ENCODE measurements at regions not wholly inside any gene's neighbourhood (a gene's known extent, or its start where the extent isn't known, plus 50 kb on each side); places are given as distances from the start of the nearest gene placed in this dataset.

GRCh38 chr10:28250782-28251181 lies 52.1 kb downstream of the MPP7 start:
- peak; percentile 6 for DNase-seq (ENCODE audit: low read depth)

- DNase-seq (ENCODE audit: low read depth): no peak
Measured at GRCh38 chr10:28250358-28250757, 52.5 kb downstream of the MPP7 start.

- DNase-seq (ENCODE audit: low read depth): no peak
Measured at GRCh38 chr10:28249512-28249911, 53.4 kb downstream of the MPP7 start.

- DNase-seq (ENCODE audit: low read depth): peak; percentile 55
Measured at GRCh38 chr10:28248092-28248491, 54.8 kb downstream of the MPP7 start.

- no peak for DNase-seq (ENCODE audit: low read depth)
Measured at GRCh38 chr10:28246023-28246422, 56.8 kb downstream of the MPP7 start.

- DNase-seq (ENCODE audit: low read depth): no peak
Measured at GRCh38 chr10:28243923-28244322, 58.9 kb downstream of the MPP7 start.

- no peak for DNase-seq (ENCODE audit: low read depth)
Measured at GRCh38 chr10:28242555-28243204, 60.2 kb downstream of the MPP7 start.

- DNase-seq (ENCODE audit: low read depth): no peak
Measured at GRCh38 chr10:28241741-28242399, 61.0 kb downstream of the MPP7 start.

- no peak for DNase-seq (ENCODE audit: low read depth)
Measured at GRCh38 chr10:28240400-28240799, 62.5 kb downstream of the MPP7 start.

GRCh38 chr10:28236591-28236990 lies 66.3 kb downstream of the MPP7 start:
- DNase-seq (ENCODE audit: low read depth): no peak

- DNase-seq (ENCODE audit: low read depth): no peak
Measured at GRCh38 chr10:28220811-28221210, 82.1 kb downstream of the MPP7 start.

GRCh38 chr10:28219251-28219650 lies 83.6 kb downstream of the MPP7 start:
- no peak for DNase-seq (ENCODE audit: low read depth)

- peak; percentile 74 for DNase-seq (ENCODE audit: low read depth)
Measured at GRCh38 chr10:28217848-28218247, 85.0 kb downstream of the MPP7 start.

GRCh38 chr10:28215930-28216329 lies 86.9 kb downstream of the MPP7 start:
- DNase-seq (ENCODE audit: low read depth): no peak

GRCh38 chr10:28214219-28214618 lies 88.6 kb downstream of the MPP7 start:
- DNase-seq (ENCODE audit: low read depth): no peak

- DNase-seq (ENCODE audit: low read depth): no peak
Measured at GRCh38 chr10:28211759-28212158, 91.1 kb downstream of the MPP7 start.

- DNase-seq (ENCODE audit: low read depth): no peak
Measured at GRCh38 chr10:28207799-28208198, 95.1 kb downstream of the MPP7 start.

- DNase-seq (ENCODE audit: low read depth): peak; percentile 73
Measured at GRCh38 chr10:28202941-28203352, 99.9 kb downstream of the MPP7 start.

GRCh38 chr10:28201410-28202400 lies 101.2 kb downstream of the MPP7 start:
- no peak for DNase-seq (ENCODE audit: low read depth)

GRCh38 chr10:28200775-28201174 lies 102.1 kb downstream of the MPP7 start:
- no peak for DNase-seq (ENCODE audit: low read depth)

- DNase-seq (ENCODE audit: low read depth): no peak
Measured at GRCh38 chr10:28199941-28200340, 102.9 kb downstream of the MPP7 start.

GRCh38 chr10:28190196-28190595 lies 112.7 kb downstream of the MPP7 start:
- DNase-seq (ENCODE audit: low read depth): no peak

- DNase-seq (ENCODE audit: low read depth): no peak
Measured at GRCh38 chr10:28188526-28188925, 114.3 kb downstream of the MPP7 start.

Measured in GM04504 (cell line).